K562 (cell line): ENCODE measurements at regions not wholly inside any gene's neighbourhood (a gene's known extent, or its start where the extent isn't known, plus 50 kb on each side); places are given as distances from the start of the nearest gene placed in this dataset.

Experiments
- ATAC-seq: fragments of 200-7000 bp; cut with Tn5 transposase; 3 replicates; pipeline ENCODE4 v1.9.1; 2020; ENCODE audit warnings: moderate library complexity
- BruUV-seq: library from RNA; stranded (reverse); fragments of 400-500 nt; replicated peaks from 2 replicates; lab custom pipeline; 2021; lab: Mats Ljungman, UMichigan
- CTCF ChIA-PET: fragments of 300-600 bp; formaldehyde crosslinking; extraction: SDS; loops from one replicate; lab custom pipeline; 2021; ENCODE audit warnings: low intra/inter-chr PET ratio; lab: Yijun Ruan, JAX
- POLR2A ChIA-PET: fragments of 300-600, 350-650 bp; sonication (Branson Sonifier 250); formaldehyde crosslinking; extraction: SDS; loops from one replicate; lab custom pipeline; 2021; ENCODE audit warnings: antibody characterized with exemption, inconsistent platforms; lab: Yijun Ruan, JAX
- DNase-seq, 4 experiments: peaks; one replicate each; pipeline versions ENCODE4 v3.0.0 to v3.0.0-alpha.2; 2011 to 2018; ENCODE audit warnings: low spot score in 3 of 4, mixed read lengths in 3 of 4; ENCODE audit errors: extremely low read depth in 1 of 4
- FAIRE-seq: peaks from 2 replicates; lab custom pipeline; 2011; peaks lifted over from hg19 to GRCh38; lab: Jason Lieb, UNC
- H2AFZ ChIP-seq: 2 replicates; pipeline ENCODE4 v1.6.0; 2011; ENCODE audit warnings: low read depth, low read length, control low read depth, inconsistent platforms
- H3K27ac ChIP-seq: fragments of 200-600 bp; 3 replicates; pipeline ENCODE4 v1.8.0; 2011; ENCODE audit warnings: low read depth, mild to moderate bottlenecking, control low read depth, inconsistent platforms, low read length, moderate library complexity, mixed read lengths; ENCODE audit errors: extremely low read depth
- H3K27me3 ChIP-seq, 2 experiments: fragments of 300-600 bp in 1 of 2; 2 replicates in 1 of 2; 3 replicates in 1 of 2; pipeline versions ENCODE4 v1.6.0 to v1.8.0; 2011; ENCODE audit warnings: inconsistent platforms in 2 of 2, low read length in 2 of 2, mild to moderate bottlenecking in 1 of 2, mixed read lengths in 1 of 2, moderate library complexity in 1 of 2; ENCODE audit not compliant: control insufficient read depth in 2 of 2, insufficient read depth in 2 of 2
- H3K36me3 ChIP-seq: fragments of 300-600 bp; 3 replicates; pipeline ENCODE4 v1.8.0; 2011; ENCODE audit warnings: mild to moderate bottlenecking, low read length, inconsistent platforms; ENCODE audit not compliant: control insufficient read depth, insufficient read depth
- H3K4me1 ChIP-seq, 2 experiments: fragments of 200-600 bp in 1 of 2; replicated peaks in 1 of 2; 2 replicates in 1 of 2; 3 replicates in 1 of 2; pipeline versions ENCODE4 v1.5.1 to v1.8.0; 2011; ENCODE audit warnings: inconsistent platforms in 2 of 2, low read length in 2 of 2, mild to moderate bottlenecking in 1 of 2, mixed read lengths in 1 of 2, moderate library complexity in 1 of 2; ENCODE audit not compliant: control insufficient read depth in 2 of 2, insufficient read depth in 2 of 2
- H3K4me2 ChIP-seq: 2 replicates; pipeline ENCODE4 v1.6.1; 2011; ENCODE audit warnings: low read length, control low read depth, inconsistent platforms, mixed read lengths; ENCODE audit not compliant: insufficient read depth
- H3K4me3 ChIP-seq: fragments of 200-600 bp; sonication (generic), shearing (Covaris generic); 2 replicates; pipeline ENCODE4 v1.5.1; 2016; ENCODE audit warnings: control low read depth, inconsistent platforms
- H3K79me2 ChIP-seq: fragments of 200-600 bp; 3 replicates; pipeline ENCODE4 v1.8.0; 2011; ENCODE audit warnings: low read length, inconsistent platforms; ENCODE audit not compliant: control insufficient read depth, insufficient read depth
- H3K9ac ChIP-seq, 2 experiments: 2 replicates each; pipeline versions ENCODE4 v1.6.0 to v1.6.1; 2011; ENCODE audit warnings: low read depth in 2 of 2, low read length in 2 of 2, control low read depth in 1 of 2, inconsistent platforms in 1 of 2, mild to moderate bottlenecking in 1 of 2, mixed read lengths in 1 of 2; ENCODE audit not compliant: insufficient read depth in 1 of 2
- H3K9me1 ChIP-seq: one replicate; pipeline ENCODE4 v1.6.0; 2011; ENCODE audit warnings: inconsistent platforms, mild to moderate bottlenecking, low read length, moderate library complexity; ENCODE audit not compliant: control insufficient read depth, insufficient read depth
- H3K9me3 ChIP-seq: replicated peaks from 2 replicates; pipeline ENCODE4 v1.5.1; 2011; ENCODE audit warnings: low read depth, low read length, inconsistent platforms; ENCODE audit not compliant: control insufficient read depth, insufficient read depth
- H4K20me1 ChIP-seq: replicated peaks from 2 replicates; pipeline ENCODE4 v1.6.1; 2011; ENCODE audit warnings: low read length, inconsistent platforms, mixed read lengths; ENCODE audit not compliant: control insufficient read depth, insufficient read depth
- ADNP ChIP-seq: fragments of 200-800 bp; sonication (Bioruptor generic); IDR thresholded peaks from 2 replicates; pipeline ENCODE4 v1.6.1; 2016; ENCODE audit warnings: missing genetic modification characterization, missing compliant biosample characterization
- CHD4 ChIP-seq: fragments of 200-600 bp; sonication (generic); IDR thresholded peaks from 3 replicates; pipeline ENCODE4 v1.6.1; 2012; ENCODE audit warnings: low read depth, mild to moderate bottlenecking, mixed read lengths, low read length, inconsistent platforms; ENCODE audit not compliant: insufficient read depth, insufficient replicate concordance, poor library complexity, severe bottlenecking
- CREB3 ChIP-seq: fragments of 450-650 bp; conservative IDR thresholded peaks from 2 replicates; pipeline ENCODE4 v1.6.1; 2016; ENCODE audit warnings: missing genetic modification characterization, low read depth, mild to moderate bottlenecking, missing compliant biosample characterization, moderate library complexity
- CREM ChIP-seq: IDR thresholded peaks from 2 replicates; pipeline ENCODE4 v1.6.1; 2014; ENCODE audit warnings: antibody characterized with exemption, low read depth
- GTF2E2 ChIP-seq: fragments of 200-800 bp; sonication (Bioruptor generic); IDR thresholded peaks from 2 replicates; pipeline ENCODE4 v1.6.1; 2016; ENCODE audit warnings: missing genetic modification characterization, missing compliant biosample characterization
- HDAC8 ChIP-seq: fragments of 450-650 bp; IDR thresholded peaks from 2 replicates; pipeline ENCODE4 v1.6.1; 2016; ENCODE audit warnings: mild to moderate bottlenecking, missing genetic modification characterization, moderate library complexity, missing compliant biosample characterization
- JUN ChIP-seq, 2 experiments: sonication (generic) in 1 of 2; formaldehyde crosslinking in 1 of 2; IDR thresholded peaks; 2 replicates each; pipeline versions ENCODE4 v1.6.1 to v1.8.0; 2012 to 2022; ENCODE audit warnings: borderline replicate concordance in 2 of 2, mild to moderate bottlenecking in 2 of 2, improper control_type of control experiment in 1 of 2, low read depth in 1 of 2, low read length in 1 of 2, missing genetic modification reagents in 1 of 2
- L3MBTL2 ChIP-seq: fragments of 450-650 bp; IDR thresholded peaks from 2 replicates; pipeline ENCODE4 v1.6.1; 2016; ENCODE audit warnings: mild to moderate bottlenecking, moderate library complexity
- MAFG ChIP-seq: fragments of 450-650 bp; conservative IDR thresholded peaks from 2 replicates; pipeline ENCODE4 v1.6.1; 2016; ENCODE audit warnings: missing genetic modification characterization, missing compliant biosample characterization
- NFIC ChIP-seq: fragments of 450-650 bp; IDR thresholded peaks from 2 replicates; pipeline ENCODE4 v1.6.1; 2017; ENCODE audit warnings: mild to moderate bottlenecking, inconsistent platforms
- PRMT5 ChIP-seq: sonication (generic); formaldehyde crosslinking; IDR thresholded peaks from 2 replicates; pipeline ENCODE4 v1.5.0; 2020; ENCODE audit warnings: missing genetic modification reagents
- SMAD4 ChIP-seq: fragments of 250-450 bp; sonication (Bioruptor Pico); conservative IDR thresholded peaks from 2 replicates; pipeline ENCODE4 v1.8.0; 2021; ENCODE audit warnings: inconsistent platforms, mild to moderate bottlenecking, moderate library complexity
- SP2 ChIP-seq: IDR thresholded peaks from 2 replicates; pipeline ENCODE4 v1.6.1; 2011; ENCODE audit warnings: mild to moderate bottlenecking, low read depth, low read length, moderate library complexity; ENCODE audit not compliant: poor library complexity, severe bottlenecking; ENCODE audit errors: extremely low read depth
- SREBF1 ChIP-seq: fragments of 150-350 bp; IDR thresholded peaks from 2 replicates; pipeline ENCODE4 v1.6.1; 2014; ENCODE audit warnings: antibody characterized with exemption, low read depth, low read length, borderline replicate concordance
- TARDBP ChIP-seq: fragments of 450-650 bp; IDR thresholded peaks from 2 replicates; pipeline ENCODE4 v1.6.1; 2016
- ZZZ3 ChIP-seq: fragments of 450-650 bp; IDR thresholded peaks from 2 replicates; pipeline ENCODE4 v1.6.1; 2016; ENCODE audit warnings: antibody characterized with exemption, mild to moderate bottlenecking, moderate library complexity
- WGBS: fragments of 100-300 bp; shearing (Covaris generic); methylation state at CpG from one replicate; pipeline ENCODE4 v1.1.6; 2016; ENCODE audit warnings: low coverage, mixed read lengths; ENCODE audit not compliant: insufficient coverage; ENCODE audit errors: missing lambda C conversion rate; 5-methylcytosine and 5-hydroxymethylcytosine counted together
- in situ Hi-C: fragments of 300-500 bp; cut with MboI; formaldehyde crosslinking; loops from 4 replicates; pipeline ENCODE4 v1.15.0; 2018; ENCODE audit warnings: inconsistent platforms, mixed read lengths
- intact Hi-C: fragments of 100-400 bp; cut with micrococcal nuclease; formaldehyde crosslinking; loops from 2 replicates; pipeline ENCODE4 v1.14.2; 2022

- Histone ChIP-seq H3K4me2 (no peak overlapping the region), H4K20me1 (no peaks in the 10 kb centered on the region), H3K4me3 (no peak overlapping the region), H3K9me1 (no peaks in the 10 kb centered on the region), H3K4me1 (no peaks in the 10 kb centered on the region), H3K36me3 (no peaks in the 10 kb centered on the region), H3K79me2 (no peaks in the 10 kb centered on the region), H3K9me3 (no peaks in the 10 kb centered on the region), H3K9ac (no peak overlapping the region), H2AFZ (no peak overlapping the region), H3K27ac (no peak overlapping the region), H3K27me3 (peaks cover 4 to 6% of the 10 kb centered on the region in 2 experiments; a peak in 2 of 5 replicates)
- DNase-seq, result no peak
- ChIA-PET POLR2A (no interaction called here), CTCF (no interaction called here)
- in situ Hi-C loops, result no loop called here
- ATAC-seq, result no peak
- WGBS, result 1% methylated on average over 5 of the region's 6 CpGs
- intact Hi-C loops, result no loop called here
- no TSS peak for BruUV-seq
- no peak for TF ChIP-seq CHD4
- TF ChIP-seq PRMT5, result no peak
- TF ChIP-seq L3MBTL2, result no peak
- TF ChIP-seq SMAD4 (CRISPR knock-in tag), result no peak
- no peak for TF ChIP-seq SP2
- no peak for TF ChIP-seq MAFG (tag)
- TF ChIP-seq ZZZ3, result no peak
- TF ChIP-seq HDAC8 (tag), result no peak
- no peak for TF ChIP-seq TARDBP
- no peak for TF ChIP-seq JUN (IDR thresholded peaks at IDR 0.05; ENCODE audit: borderline replicate concordance, low read depth, low read length)
- no peak for TF ChIP-seq JUN (CRISPR knock-in tag; IDR thresholded peaks at IDR 0.05; ENCODE audit: borderline replicate concordance)
- no peak for TF ChIP-seq CREB3 (tag)
- no peak for TF ChIP-seq GTF2E2 (tag)
- no peak for TF ChIP-seq CREM
- TF ChIP-seq NFIC, result no peak
- no peak for TF ChIP-seq SREBF1
- TF ChIP-seq ADNP (tag), result no peak
- no peak for FAIRE-seq
These were observed 131.0 kb upstream of the NUDT7 start for GRCh38 chr16:77591347-77591746.
